HG02870 (cell line): ENCODE measurements at regions not wholly inside any gene's neighbourhood (a gene's known extent, or its start where the extent isn't known, plus 50 kb on each side); places are given as distances from the start of the nearest gene placed in this dataset.

Source experiments
- ATAC-seq: cut with Tn5 transposase; IDR thresholded peaks from one replicate; pipeline ENCODE4 v1.9.1; 2021; ENCODE audit warnings: mild to moderate bottlenecking, moderate library complexity; ENCODE audit not compliant: unreplicated experiment

DNA sequence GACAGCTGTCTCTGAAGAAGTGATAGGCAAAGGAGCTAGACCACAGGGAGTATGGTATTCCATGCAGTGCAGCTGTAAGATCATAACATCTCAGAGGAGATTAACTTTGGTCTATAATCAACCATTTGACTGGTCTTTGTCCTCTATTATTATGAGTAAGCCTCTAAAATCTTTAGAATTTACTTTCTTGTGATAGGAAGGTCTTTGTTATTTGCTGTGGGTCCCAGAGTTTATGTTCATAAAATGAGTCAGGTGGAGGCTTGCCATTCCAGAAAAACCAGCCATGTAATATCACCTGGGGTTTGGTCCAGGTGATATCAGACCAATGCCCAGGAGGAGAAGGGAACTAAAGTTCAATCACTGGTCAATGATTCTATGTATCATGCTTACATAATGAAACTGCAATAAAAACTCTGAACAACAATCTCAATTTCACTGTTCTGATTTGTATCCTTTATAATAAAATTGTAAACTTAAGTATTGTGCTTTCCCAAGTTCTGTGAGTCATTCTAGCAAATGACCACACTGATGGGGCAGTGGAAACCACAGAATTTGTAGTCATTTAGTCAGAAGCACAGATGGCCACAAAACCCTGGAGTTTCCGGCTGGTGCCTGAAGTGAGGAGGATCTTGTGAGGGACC lies 239.6 kb upstream of the TRAM1L1 start:
- no peak for ATAC-seq

DNA sequence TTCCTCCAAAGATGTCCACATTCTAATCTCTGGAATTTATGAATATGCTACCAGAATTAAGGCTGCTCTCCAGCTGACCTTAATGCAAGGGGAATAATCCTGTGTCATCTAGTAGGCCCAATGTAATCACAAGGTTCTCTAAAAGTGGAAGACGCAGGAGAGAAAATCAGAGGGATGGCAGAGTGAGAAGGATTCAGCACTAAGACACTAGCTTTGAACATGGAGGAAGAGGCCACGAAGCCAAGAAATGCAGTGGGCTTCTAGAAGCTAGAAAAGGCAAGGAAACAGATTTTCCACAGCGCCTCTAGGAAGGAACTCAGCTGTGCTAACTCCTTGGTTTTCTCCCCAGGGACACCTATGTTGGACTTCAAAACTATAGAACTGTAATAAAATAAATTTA lies 240.7 kb upstream of the TRAM1L1 start:
- ATAC-seq: no peak

DNA sequence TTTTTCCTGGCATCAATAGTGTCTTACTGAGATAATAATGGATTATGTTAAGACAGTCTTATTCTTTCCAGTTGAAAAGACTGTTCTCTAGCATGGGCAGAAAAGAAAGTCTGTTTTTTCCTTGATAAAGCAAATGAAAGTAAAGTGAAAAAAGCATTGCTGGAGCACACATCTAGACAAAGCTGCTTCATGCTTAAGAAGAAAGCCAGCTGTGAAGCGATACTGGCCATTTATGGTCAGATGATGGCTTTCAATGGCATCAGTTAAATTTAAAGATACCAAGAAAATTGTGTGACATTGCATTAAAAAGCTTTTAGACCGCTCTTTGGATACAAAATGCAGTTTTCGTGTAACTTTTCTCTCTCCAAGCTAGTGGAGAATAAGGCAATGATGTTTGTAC lies 242.1 kb upstream of the TRAM1L1 start:
- no peak for ATAC-seq

DNA sequence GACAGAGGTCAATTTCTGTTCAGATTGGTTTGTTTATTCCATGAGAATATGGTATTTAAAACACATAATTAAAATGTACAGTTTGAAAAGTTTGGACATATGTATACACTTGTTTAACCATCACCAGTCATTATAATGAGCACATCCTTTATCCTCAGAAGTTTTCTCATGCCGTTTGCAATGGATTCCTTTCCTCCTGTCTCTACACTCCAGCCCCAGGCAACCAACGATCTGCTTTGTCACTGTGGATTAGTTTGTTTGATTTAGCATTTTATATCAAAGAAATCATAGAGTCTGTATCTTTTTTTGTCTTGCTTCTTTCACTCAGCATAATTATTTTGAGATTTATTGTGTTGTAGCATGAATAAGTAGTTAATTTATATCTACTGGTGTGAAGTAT lies 243.0 kb upstream of the TRAM1L1 start:
- ATAC-seq: no peak

DNA sequence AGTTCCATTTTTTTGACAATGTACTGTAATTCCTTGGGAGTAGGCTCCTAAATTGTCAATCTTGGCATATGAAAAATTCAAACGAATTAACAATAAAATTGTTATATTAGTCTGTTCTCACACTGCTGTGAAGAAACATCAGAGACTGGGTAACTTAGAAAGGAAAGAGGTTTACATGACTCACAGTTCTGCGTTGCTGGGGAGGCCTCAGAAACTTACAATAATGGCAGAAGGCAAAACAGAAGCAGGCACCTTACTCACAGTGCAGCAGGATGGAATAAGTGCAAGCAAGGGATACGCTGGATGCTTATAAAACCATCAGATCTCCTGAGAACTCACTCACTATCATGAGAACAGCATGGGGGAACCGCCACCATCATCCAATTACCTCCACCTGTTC lies 246.4 kb upstream of the TRAM1L1 start:
- no peak for ATAC-seq

DNA sequence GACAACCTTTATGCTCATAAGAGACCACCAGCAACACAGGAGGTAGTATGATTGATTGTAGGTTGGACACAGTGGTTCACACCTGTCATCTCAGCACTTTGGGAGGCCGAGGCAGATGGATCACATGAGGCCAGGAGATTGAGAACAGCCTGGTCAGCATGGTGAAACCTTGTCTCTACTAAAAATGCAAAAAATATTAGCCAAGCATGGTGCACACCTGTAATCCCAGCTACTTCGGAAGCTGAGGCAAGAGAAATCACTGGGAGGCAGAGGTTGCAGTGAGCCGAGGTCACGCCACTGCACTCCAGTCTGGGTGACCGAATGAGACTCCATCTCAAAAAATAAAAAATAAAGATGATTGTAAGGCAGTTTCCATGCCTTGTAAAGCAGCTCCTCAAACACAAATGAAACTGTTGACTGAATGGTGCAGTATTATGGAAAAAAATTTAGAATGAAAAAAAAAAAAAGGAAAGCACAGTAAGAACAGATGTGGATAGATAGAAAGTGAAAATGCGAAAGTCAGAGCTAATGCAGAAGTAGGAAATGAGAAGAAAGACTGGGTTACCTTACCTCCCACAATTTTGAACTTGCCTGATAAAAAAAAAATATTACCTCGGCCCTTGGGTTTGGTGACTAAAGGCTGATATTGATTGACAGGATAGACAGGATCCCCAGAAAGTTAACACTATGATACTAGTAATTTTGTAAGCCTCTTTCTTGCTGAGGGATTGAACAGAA lies 249.2 kb upstream of the TRAM1L1 start:
- no peak for ATAC-seq

DNA sequence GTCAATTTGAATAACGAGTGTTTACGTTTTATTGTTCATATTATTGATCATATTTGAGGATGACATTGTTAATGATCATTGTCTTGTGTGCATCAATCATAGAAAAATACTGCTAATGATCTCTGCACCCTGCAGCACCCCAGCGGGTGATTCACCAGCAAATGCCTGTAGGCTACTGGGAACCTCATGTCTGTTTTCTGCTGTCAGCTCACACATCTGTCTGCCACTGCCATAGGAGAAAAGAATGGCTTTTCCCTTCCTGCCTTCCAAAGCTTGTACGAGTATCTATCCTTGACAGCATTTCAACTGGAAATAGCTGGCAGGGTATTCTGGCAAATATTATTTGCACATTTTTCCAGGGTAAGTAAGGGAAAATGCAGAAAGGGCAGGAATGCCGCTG lies 272.1 kb upstream of the TRAM1L1 start:
- no peak for ATAC-seq

DNA sequence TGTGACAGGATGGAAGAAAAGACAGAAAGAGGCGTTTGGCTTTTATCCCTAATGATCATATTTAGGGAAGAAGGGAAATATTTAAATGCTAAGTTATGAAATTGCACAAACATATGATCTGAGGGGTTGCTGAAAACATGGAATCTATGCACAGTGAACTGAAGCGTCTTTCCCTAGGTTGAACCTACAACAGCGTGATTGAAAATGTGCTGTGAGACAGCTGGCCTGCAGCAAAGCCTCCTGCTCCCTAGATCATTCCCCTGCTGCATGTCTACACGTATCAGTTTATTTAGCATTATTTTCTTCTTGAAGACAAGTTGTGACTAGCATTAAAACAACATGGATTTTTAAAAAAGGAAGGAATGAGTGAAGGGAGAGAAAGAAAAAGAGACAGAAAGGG lies 272.5 kb upstream of the TRAM1L1 start:
- no peak for ATAC-seq

DNA sequence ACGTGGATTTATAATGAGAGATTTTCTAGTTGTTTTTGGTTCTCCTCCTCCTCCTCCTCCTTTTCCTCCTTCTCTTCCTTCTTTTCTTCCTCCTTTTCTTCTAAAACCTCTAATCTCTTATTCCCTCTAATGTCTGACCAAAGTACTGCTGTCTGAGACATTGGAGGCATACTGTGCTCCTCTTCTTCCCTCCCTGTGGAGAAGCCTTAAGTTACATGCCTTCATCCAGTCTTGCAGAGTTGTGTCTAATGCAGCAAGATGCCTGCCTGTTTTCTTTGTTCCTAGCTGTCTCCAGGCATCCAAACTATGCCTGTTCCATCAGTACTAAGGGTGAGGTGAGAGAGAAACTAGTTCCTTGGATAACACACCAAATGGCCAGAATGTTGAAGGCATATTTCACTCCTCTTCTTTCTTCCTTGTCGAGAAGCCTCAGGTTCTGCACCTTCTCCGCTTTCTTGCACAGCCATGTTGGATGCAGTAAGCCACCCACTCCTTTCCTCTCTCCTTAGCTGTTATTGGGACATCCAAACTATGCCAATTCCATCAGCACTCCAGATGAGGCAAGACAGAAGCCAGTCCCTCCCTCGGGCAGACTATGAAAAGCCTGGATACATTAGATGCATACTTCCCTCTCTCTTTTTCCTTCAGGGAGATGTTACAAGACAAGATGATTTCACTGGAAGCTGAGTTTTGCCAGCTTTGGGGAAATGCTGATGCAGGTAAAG lies 285.7 kb upstream of the TRAM1L1 start:
- ATAC-seq: no peak

DNA sequence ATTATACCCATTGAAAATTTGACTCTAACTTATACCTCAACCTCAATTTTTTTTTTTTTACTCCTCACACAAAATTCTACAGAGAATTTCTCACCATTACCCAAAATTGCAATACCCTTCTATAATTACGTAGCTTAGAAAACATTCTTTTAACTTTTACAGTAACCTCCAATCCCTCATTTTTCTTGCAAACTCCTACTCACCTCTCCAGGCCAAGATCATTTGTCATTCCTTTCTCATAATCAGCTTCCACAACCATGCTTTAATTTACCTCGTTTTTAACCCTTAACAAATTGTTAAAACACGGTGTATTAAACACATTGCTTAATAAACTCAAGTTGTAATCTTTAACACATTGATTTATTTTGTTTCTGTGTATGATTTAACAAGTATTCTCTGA lies 289.7 kb upstream of the TRAM1L1 start:
- no peak for ATAC-seq

DNA sequence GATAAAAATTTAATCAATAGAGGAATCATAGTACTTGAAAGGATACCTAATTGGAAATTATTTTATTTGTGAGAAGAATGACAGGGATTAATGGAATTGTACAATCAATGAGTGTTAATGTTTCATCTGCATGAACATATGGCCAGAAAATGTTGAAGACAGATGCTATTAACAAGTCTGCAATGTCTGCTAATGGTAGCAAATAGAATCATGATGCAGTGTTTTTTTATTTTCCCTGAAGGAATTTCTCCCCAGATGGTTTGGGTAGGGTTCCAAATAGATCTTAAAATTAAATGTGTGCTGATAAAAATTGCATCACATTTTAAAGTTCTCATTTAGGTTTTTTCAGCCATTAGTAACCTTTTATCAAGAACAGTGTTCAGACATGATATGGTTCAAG lies 291.3 kb upstream of the TRAM1L1 start:
- no peak for ATAC-seq

DNA sequence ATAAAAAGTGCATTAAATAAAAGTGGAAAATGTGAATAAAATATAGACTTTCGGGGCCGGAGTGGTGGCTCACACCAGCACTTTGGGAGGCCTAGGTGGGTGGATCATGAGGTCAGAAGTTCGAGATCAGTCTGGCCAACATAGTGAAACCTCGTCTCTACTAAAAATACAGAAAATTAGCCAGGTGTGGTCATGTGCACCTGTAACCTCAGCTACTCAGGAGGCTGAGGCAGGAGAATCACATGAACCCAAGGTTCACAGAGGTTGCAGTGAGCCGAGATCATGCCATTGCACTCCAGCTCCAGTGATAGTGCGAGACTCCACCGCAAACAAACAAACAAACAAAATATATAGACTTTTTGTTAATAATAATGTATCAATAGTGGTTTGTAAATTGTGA lies 293.6 kb upstream of the TRAM1L1 start:
- ATAC-seq: no peak

DNA sequence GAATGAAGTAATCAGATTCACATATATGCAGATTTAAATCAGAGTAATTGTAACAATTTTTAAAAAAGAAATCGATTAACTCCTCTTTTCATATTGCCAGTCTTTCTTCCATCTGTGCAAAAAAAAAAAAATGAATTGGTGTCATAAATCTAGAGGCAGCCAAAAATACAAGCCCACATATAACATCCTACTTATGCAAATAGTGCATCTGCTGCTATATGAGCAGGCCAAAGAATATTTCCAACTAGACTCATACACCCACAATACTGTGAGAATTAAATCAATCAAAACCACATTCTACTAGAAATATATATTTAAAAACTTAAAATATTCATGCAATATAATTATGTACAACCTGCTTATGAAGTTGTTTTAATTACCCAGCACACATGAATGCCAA lies 298.1 kb upstream of the TRAM1L1 start:
- ATAC-seq: no peak

DNA sequence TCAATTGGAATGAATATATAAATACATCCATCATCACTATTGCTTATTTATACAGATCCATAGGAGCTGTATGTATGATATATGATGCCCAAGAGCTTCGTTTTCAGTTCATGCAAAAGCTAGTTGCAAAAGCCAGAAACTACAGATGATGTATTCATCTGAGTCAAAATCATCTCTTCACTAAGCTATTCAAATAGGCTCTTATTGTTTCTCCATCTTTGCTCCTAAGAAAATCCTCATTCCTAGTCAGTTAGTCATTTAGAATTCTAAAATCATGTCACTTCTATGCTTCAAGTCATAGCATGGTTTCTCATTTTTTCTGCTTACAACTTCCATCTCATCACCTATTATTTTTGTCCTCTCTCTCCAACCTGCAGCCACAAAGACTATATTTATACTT lies 300.1 kb upstream of the TRAM1L1 start:
- ATAC-seq: no peak

DNA sequence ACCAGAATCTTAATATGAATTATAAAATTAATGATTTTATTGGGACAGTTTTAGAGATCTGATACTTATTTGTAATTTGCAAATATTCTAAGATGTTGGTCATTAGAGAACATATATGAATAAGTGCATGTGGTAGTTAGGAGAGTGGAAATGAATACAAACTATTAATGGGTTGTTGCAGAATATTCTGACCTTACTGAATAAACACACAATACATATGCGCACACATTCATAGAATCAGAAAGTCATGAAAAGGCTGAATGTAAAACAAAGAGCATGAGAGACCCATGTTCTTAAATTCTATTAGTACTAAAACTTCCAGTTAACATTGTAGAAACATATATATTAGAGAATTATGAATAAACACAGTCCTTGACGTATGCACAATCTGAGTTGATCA lies 301.7 kb upstream of the TRAM1L1 start:
- ATAC-seq: no peak

DNA sequence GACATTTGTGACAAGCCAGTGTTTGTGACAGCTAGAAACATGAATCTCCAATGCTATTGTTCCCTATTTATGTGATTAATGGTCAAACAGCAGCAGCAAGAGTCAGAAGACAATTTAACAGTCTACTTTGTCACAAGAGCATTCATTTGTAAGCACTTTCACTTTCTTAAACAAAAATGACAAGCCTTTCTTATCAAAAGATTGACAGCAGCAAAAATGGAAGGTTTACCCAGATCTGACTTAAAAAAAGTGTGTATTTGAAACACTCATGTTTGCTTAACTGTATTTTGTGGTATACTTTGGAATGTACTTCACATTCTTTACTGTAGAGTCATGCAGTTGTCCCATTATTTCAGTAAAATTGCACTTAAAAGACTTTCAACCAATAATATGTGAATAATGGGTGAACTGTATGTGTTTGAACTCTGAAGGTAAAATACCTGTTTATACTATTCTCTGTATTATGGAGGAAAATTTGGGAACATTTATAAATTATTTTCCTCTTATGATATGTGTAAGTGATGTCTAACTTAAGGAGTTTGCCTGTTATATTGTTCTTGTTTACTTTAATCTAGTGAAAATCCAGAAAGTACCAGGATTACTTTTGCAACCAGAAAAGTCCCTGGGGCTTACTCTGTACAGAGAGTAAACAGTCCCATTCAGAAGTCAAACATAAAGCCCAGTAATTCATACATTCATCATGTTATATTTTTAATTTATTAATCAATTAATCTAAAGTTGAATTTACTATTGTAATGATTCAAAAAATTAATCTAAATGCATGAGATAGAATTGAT lies 314.9 kb upstream of the TRAM1L1 start:
- no peak for ATAC-seq

DNA sequence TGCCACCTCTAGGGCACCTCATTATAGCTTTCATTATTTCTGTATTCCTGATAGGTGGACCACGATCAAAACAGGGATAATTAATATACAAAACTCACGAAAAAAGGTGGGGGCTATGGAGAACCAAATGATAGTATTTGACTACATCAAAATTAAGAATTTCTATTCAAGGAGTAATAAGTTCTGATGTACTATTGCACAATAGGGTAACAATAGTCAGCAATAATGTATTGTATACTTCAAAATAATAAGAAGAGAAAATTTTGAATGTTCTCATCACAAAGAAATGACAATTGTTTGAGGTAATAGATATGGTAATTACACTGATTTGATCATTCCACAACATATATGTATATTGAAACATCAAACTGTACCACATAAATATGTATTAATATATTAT lies 327.3 kb upstream of the TRAM1L1 start:
- no peak for ATAC-seq

DNA sequence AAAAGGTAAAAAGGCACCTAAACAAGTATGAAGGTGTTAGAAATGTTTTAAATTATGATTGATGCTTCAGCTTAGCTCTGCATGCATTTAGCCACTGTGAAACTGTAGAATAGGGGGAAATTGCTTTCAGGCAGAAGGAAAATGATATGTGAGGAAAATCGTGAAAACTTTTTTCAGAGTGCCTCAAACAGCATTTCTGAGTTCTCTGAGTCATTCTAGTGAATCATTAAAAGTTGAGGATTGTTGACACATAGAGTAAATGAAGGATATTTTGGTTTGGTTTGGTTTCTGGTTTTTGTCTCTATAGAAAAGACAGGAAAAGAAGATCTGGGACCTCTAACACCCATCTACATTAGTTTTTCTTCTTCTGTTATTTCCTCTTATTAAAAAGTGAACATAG lies 332.5 kb upstream of the TRAM1L1 start:
- no peak for ATAC-seq

DNA sequence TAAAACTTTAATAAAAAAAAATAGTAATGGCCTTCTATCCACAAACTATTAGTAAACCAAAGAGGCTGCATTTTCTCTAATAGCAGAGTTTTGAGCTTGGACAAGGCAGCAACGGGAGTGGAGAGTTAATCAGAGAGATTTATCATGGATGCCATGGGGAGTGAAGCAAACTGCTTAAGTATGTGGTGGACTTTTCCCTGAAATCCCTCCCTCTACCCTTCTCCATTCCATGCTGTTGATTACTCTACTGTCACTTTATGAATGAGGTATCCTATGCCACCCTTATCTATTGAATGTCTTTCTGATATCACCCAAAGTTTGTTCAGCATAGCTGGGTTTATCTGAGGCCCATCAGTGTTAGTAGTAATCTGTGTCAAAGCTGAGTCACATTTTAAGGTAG lies 335.6 kb upstream of the TRAM1L1 start:
- ATAC-seq: no peak

DNA sequence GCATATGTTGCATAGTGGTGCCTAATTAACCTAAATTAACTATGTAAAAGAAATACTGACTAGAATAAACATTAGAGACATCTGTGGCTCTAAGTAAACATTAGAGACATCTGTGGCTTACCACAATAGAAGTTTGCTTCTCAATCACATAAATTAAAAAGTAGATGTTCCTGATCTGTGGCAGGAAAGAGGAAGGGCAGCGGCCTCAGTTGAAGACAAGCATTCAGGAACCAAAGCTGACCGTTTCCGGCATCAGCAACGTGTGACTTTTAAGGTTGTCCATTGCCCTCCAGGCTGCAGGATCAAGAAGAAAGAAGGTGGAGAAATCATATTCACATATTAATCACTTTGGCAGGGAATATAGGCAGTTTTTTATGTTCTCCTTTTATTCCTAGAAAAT lies 336.3 kb upstream of the TRAM1L1 start:
- ATAC-seq: no peak

DNA sequence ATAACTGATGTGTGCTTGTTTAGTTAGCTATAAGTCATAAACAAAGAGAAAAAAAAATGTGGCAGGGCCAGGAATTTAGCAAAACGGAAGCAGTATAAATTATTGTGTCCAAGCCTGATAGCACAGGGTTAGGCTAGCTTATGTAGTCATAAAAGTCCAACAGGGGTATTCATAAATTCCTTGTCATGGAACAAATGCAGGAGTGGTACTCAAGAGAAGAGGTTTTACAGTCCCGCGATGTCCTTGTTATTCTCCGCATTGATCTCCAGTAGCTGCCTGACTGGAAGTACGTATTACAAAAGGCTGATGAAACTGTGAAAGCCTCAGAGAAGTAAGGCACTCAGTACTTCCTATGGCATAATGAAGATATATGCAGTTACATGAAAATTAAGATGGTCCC lies 336.9 kb upstream of the TRAM1L1 start:
- no peak for ATAC-seq

DNA sequence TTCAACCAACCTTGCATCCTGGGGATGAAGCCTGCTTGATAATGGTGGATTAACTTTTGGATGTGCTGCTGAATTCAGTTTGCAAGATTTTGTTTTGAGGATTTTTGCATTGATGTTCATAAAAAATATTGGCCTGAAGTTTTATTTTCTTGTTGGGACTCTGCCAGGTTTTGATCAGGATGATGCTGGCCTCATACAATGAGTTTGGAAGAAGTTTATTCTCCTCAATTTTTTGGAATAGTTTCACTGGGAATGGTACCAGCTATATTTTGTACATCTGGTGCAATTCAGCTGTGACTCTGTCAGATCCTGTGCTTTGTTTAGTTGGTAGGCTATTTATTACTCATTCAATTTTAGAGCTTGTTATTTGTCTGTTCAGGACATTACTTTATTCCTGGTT lies 340.3 kb upstream of the TRAM1L1 start:
- no peak for ATAC-seq
